Astrocyte (in vitro differentiated cells and primary cell): ENCODE measurements at regions not wholly inside any gene's neighbourhood (a gene's known extent, or its start where the extent isn't known, plus 50 kb on each side); places are given as distances from the start of the nearest gene placed in this dataset.

Experiments
- DNase-seq: peaks from one replicate; pipeline ENCODE4 v3.0.0-alpha.2; 2010; ENCODE audit warnings: low read depth
- FAIRE-seq: peaks from 2 replicates; lab custom pipeline; 2011; peaks lifted over from hg19 to GRCh38; lab: Jason Lieb, UNC
- H2AFZ ChIP-seq: 2 replicates; pipeline ENCODE4 v1.6.0; 2012; ENCODE audit warnings: low read depth, low read length, inconsistent platforms
- H3K27ac ChIP-seq: 2 replicates; pipeline ENCODE4 v1.5.1; 2011; ENCODE audit warnings: low read depth, low read length, inconsistent platforms
- H3K27me3 ChIP-seq: 2 replicates; pipeline ENCODE4 v1.6.0; 2011; ENCODE audit warnings: low read length, inconsistent platforms; ENCODE audit not compliant: insufficient read depth
- H3K36me3 ChIP-seq: 2 replicates; pipeline ENCODE4 v1.5.1; 2011; ENCODE audit warnings: low read length, inconsistent platforms; ENCODE audit not compliant: insufficient read depth
- H3K4me1 ChIP-seq: 2 replicates; pipeline ENCODE4 v1.5.1; 2011; ENCODE audit warnings: low read length, inconsistent platforms; ENCODE audit not compliant: insufficient read depth
- H3K4me2 ChIP-seq: 2 replicates; pipeline ENCODE4 v1.6.0; 2012; ENCODE audit warnings: low read length, inconsistent platforms
- H3K4me3 ChIP-seq: 2 replicates; pipeline ENCODE4 v1.5.1; 2011; ENCODE audit warnings: low read depth, mild to moderate bottlenecking, low read length, inconsistent platforms; ENCODE audit not compliant: insufficient read depth
- H3K79me2 ChIP-seq: 2 replicates; pipeline ENCODE4 v1.6.0; 2012; ENCODE audit warnings: mild to moderate bottlenecking, low read length, inconsistent platforms; ENCODE audit not compliant: insufficient read depth
- H3K9ac ChIP-seq: 2 replicates; pipeline ENCODE4 v1.6.0; 2012; ENCODE audit warnings: mild to moderate bottlenecking, low read length, inconsistent platforms
- H3K9me3 ChIP-seq: 2 replicates; pipeline ENCODE4 v1.5.1; 2012; ENCODE audit warnings: low read depth, mild to moderate bottlenecking, low read length, inconsistent platforms; ENCODE audit not compliant: insufficient read depth
- H4K20me1 ChIP-seq: 2 replicates; pipeline ENCODE4 v1.6.0; 2012; ENCODE audit warnings: low read length, inconsistent platforms; ENCODE audit not compliant: insufficient read depth
- H3K27ac Mint-ChIP-seq: one replicate; pipeline ENCODE4 v1.8.0; 2021; ENCODE audit warnings: mild to moderate bottlenecking, mixed read lengths; ENCODE audit not compliant: unreplicated experiment
- H3K27me3 Mint-ChIP-seq: one replicate; pipeline ENCODE4 v1.8.0; 2021; ENCODE audit warnings: low read depth, mixed read lengths; ENCODE audit not compliant: unreplicated experiment
- H3K36me3 Mint-ChIP-seq: one replicate; pipeline ENCODE4 v1.8.0; 2021; ENCODE audit warnings: low read depth, mixed read lengths; ENCODE audit not compliant: unreplicated experiment
- H3K4me1 Mint-ChIP-seq: one replicate; pipeline ENCODE4 v1.8.0; 2021; ENCODE audit warnings: low read depth, mixed read lengths; ENCODE audit not compliant: unreplicated experiment
- H3K4me3 Mint-ChIP-seq: one replicate; pipeline ENCODE4 v1.8.0; 2021; ENCODE audit warnings: mild to moderate bottlenecking, moderate library complexity, mixed read lengths; ENCODE audit not compliant: unreplicated experiment
- H3K9me3 Mint-ChIP-seq: one replicate; pipeline ENCODE4 v1.8.0; 2021; ENCODE audit warnings: mild to moderate bottlenecking, mixed read lengths; ENCODE audit not compliant: unreplicated experiment
- CTCF ChIP-seq: IDR thresholded peaks from 2 replicates; pipeline ENCODE4 v1.5.1; 2011; ENCODE audit warnings: low read depth, mild to moderate bottlenecking, inconsistent platforms, low read length, moderate library complexity; ENCODE audit not compliant: insufficient read depth
- EZH2 ChIP-seq: IDR thresholded peaks from 2 replicates; pipeline ENCODE4 v1.6.1; 2012; ENCODE audit warnings: mild to moderate bottlenecking, low read length, inconsistent platforms; ENCODE audit not compliant: insufficient read depth

DNA sequence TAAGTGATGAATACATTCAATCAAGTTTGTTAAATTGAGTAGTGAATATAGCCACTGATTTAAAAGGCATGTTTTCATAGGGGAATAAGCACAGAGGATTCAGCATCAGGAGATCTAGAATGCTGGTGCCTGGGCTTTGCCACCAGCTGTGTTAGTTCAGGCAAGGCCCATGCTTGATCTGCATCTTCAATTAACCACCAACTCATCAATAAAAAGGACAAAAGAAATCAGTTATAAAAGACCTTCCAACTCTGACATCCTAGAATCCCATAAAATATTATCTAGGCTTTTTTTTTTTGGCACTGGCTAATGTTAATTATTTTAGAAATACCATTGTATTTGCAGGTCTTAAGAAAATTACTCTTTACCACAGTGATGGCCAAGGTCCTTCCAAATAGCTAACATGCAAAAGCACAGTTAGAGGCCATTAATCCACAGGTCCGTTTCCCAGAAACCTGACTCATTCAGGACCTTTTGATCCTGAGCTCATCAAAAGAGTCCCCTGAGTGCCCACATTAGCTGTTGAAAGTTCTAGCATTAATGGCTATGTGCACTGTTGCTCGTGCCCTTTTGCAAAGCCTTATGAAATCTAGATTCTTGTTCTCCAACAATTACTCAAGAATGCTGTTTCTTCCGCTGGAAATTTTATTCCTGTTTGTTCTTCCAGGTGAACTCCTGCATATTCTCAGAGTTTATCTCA lies 170.0 kb downstream of the CYRIA start:
- Histone ChIP-seq H3K36me3 (no peaks in the 10 kb centered on the region), H3K27ac (no peak overlapping the region), H2AFZ (no peak overlapping the region), H3K4me1 (no peaks in the 10 kb centered on the region), H4K20me1 (no peaks in the 10 kb centered on the region), H3K79me2 (no peaks in the 10 kb centered on the region), H3K27me3 (no peaks in the 10 kb centered on the region), H3K4me2 (no peak overlapping the region), H3K4me3 (no peak overlapping the region), H3K9me3 (no peaks in the 10 kb centered on the region), H3K9ac (no peak overlapping the region)
- FAIRE-seq (no peak), DNase-seq (no peak)
- H3K27ac Mint-ChIP-seq = no peak overlapping the region
- no peak overlapping the region for H3K4me3 Mint-ChIP-seq
- no peaks in the 10 kb centered on the region for H3K36me3 Mint-ChIP-seq
- H3K4me1 Mint-ChIP-seq = no peaks in the 10 kb centered on the region
- TF ChIP-seq CTCF = no peak
- TF ChIP-seq EZH2 = no peak
- H3K9me3 Mint-ChIP-seq = no peaks in the 10 kb centered on the region
- peaks cover 14% of the 10 kb centered on the region for H3K27me3 Mint-ChIP-seq

- Histone ChIP-seq H3K4me1 (no peaks in the 10 kb centered on the region), H4K20me1 (no peaks in the 10 kb centered on the region), H3K4me3 (no peak overlapping the region), H3K4me2 (no peak overlapping the region), H3K9ac (no peak overlapping the region), H3K27me3 (no peaks in the 10 kb centered on the region), H3K9me3 (no peaks in the 10 kb centered on the region), H3K27ac (no peak overlapping the region), H3K36me3 (no peaks in the 10 kb centered on the region), H3K79me2 (no peaks in the 10 kb centered on the region), H2AFZ (no peak overlapping the region)
- DNase-seq (no peak), FAIRE-seq (no peak)
- H3K4me1 Mint-ChIP-seq = no peaks in the 10 kb centered on the region
- H3K4me3 Mint-ChIP-seq = no peak overlapping the region
- no peaks in the 10 kb centered on the region for H3K9me3 Mint-ChIP-seq
- H3K27me3 Mint-ChIP-seq = peaks cover 14% of the 10 kb centered on the region
- no peak overlapping the region for H3K27ac Mint-ChIP-seq
- no peaks in the 10 kb centered on the region for H3K36me3 Mint-ChIP-seq
- TF ChIP-seq EZH2 (no peak), CTCF (no peak)
Observed at GRCh38 chr2:16494836-16495508, 170.7 kb downstream of the CYRIA start.

DNA sequence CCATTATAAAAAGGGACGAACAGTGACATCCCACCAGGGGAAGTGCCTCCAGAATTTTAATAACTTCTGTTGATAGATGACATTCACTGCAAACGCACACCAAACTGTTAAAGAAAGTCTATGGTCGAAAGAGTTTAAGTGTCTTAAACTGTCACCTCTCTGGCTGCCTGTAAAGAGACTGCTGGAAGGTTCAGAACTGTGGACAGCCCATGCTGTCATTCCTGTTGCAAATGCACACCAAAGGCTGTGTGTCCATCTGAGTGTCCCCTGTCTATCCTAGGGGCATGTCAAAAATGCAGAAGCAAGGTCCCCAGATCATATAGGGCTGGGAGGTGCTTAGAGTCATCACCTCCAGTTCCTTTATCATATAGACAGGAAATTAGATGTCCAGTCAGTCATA lies 171.8 kb downstream of the CYRIA start:
- H3K27me3 ChIP-seq = no peaks in the 10 kb centered on the region
- no peaks in the 10 kb centered on the region for H3K4me1 ChIP-seq
- no peak overlapping the region for H3K27ac Mint-ChIP-seq
- H3K4me1 Mint-ChIP-seq = no peaks in the 10 kb centered on the region
- FAIRE-seq (no peak), DNase-seq (no peak)
- no peak overlapping the region for H3K4me3 ChIP-seq
- TF ChIP-seq CTCF (no peak), EZH2 (no peak)
- no peaks in the 10 kb centered on the region for H4K20me1 ChIP-seq
- H3K9ac ChIP-seq = no peak overlapping the region
- no peak overlapping the region for H3K4me2 ChIP-seq
- H3K27ac ChIP-seq = no peak overlapping the region
- H2AFZ ChIP-seq = no peak overlapping the region
- no peaks in the 10 kb centered on the region for H3K9me3 ChIP-seq
- no peak overlapping the region for H3K4me3 Mint-ChIP-seq
- H3K36me3 ChIP-seq = no peaks in the 10 kb centered on the region
- H3K79me2 ChIP-seq = no peaks in the 10 kb centered on the region
- peaks cover 9% of the 10 kb centered on the region for H3K27me3 Mint-ChIP-seq
- H3K36me3 Mint-ChIP-seq = no peaks in the 10 kb centered on the region
- no peaks in the 10 kb centered on the region for H3K9me3 Mint-ChIP-seq
